Panc1 (cell line): ENCODE measurements at regions not wholly inside any gene's neighbourhood (a gene's known extent, or its start where the extent isn't known, plus 50 kb on each side); places are given as distances from the start of the nearest gene placed in this dataset.

Source experiments
- ATAC-seq: fragments of 200-7000 bp; cut with Tn5 transposase; 2 replicates; pipeline ENCODE4 v1.9.1; 2020; ENCODE audit warnings: mild to moderate bottlenecking, moderate library complexity
- BruUV-seq: library from RNA; stranded (reverse); fragments of 400-500 nt; replicated peaks from 2 replicates; lab custom pipeline; 2021; lab: Mats Ljungman, UMichigan
- CTCF ChIA-PET: fragments of 300-600 bp; sonication (Branson Sonifier 250); formaldehyde crosslinking; loops from one replicate; lab custom pipeline; 2022; ENCODE audit warnings: antibody characterized with exemption; lab: Charles Lee
- POLR2A ChIA-PET: fragments of 300-600 bp; sonication (Branson Sonifier 250); formaldehyde crosslinking; loops from one replicate; lab custom pipeline; 2022; ENCODE audit warnings: antibody characterized with exemption; lab: Charles Lee
- DNase-seq: peaks from one replicate; pipeline ENCODE4 v3.0.0-alpha.2; 2010; ENCODE audit warnings: low read depth, low spot score
- H3K27ac ChIP-seq: 2 replicates; pipeline ENCODE4 v1.5.1; 2011; ENCODE audit warnings: mild to moderate bottlenecking, low read length, inconsistent platforms
- H3K27me3 ChIP-seq: fragments of 200-500 bp; sonication (Bioruptor generic); 2 replicates; pipeline ENCODE4 v1.6.0; 2014; ENCODE audit warnings: low read length, inconsistent platforms; ENCODE audit not compliant: control insufficient read depth, insufficient read depth
- H3K36me3 ChIP-seq: fragments of 200-500 bp; sonication (Bioruptor generic); 2 replicates; pipeline ENCODE4 v1.5.1; 2014; ENCODE audit warnings: inconsistent platforms, mild to moderate bottlenecking, low read length, moderate library complexity; ENCODE audit not compliant: control insufficient read depth, insufficient read depth
- H3K4me1 ChIP-seq: 2 replicates; pipeline ENCODE4 v1.5.1; 2011; ENCODE audit warnings: inconsistent platforms, mild to moderate bottlenecking, low read length, moderate library complexity; ENCODE audit not compliant: control insufficient read depth, insufficient read depth
- H3K4me3 ChIP-seq, 2 experiments: 2 replicates each; pipeline ENCODE4 v1.5.1; 2011 to 2012; ENCODE audit warnings: low read depth in 2 of 2, low read length in 2 of 2, mild to moderate bottlenecking in 2 of 2, inconsistent platforms in 1 of 2, moderate library complexity in 1 of 2
- H3K9me3 ChIP-seq: fragments of 200-500 bp; sonication (Bioruptor generic); 2 replicates; pipeline ENCODE4 v1.5.1; 2014; ENCODE audit warnings: low read depth, mild to moderate bottlenecking, inconsistent platforms, low read length, moderate library complexity; ENCODE audit not compliant: control insufficient read depth, insufficient read depth
- CTCF ChIP-seq: fragments of 450-650 bp; IDR thresholded peaks from 2 replicates; pipeline ENCODE4 v1.5.1; 2017; ENCODE audit warnings: mild to moderate bottlenecking
- POLR2AphosphoS5 ChIP-seq: IDR thresholded peaks from 2 replicates; pipeline ENCODE4 v1.6.1; 2012; ENCODE audit warnings: mild to moderate bottlenecking, low read depth, low read length, moderate library complexity
- REST ChIP-seq, 2 experiments: IDR thresholded peaks; 2 replicates each; pipeline ENCODE4 v1.6.1; 2011 to 2012; ENCODE audit warnings: low read depth in 2 of 2, control low read depth in 1 of 2, low read length in 1 of 2, mild to moderate bottlenecking in 1 of 2, moderate library complexity in 1 of 2; ENCODE audit not compliant: insufficient read depth in 1 of 2
- SIN3A ChIP-seq: IDR thresholded peaks from 2 replicates; pipeline ENCODE4 v1.6.1; 2012; ENCODE audit warnings: low read depth, mild to moderate bottlenecking, low read length, moderate library complexity, borderline replicate concordance; ENCODE audit not compliant: insufficient read depth
- TCF7L2 ChIP-seq: IDR thresholded peaks from 2 replicates; pipeline ENCODE4 v1.6.1; 2011; ENCODE audit warnings: mild to moderate bottlenecking, low read depth, low read length, inconsistent platforms
- in situ Hi-C: cut with HindIII; loops from 2 replicates; pipeline ENCODE4 v1.10.0; 2016; ENCODE audit warnings: low sequenced_read_pairs, low pct_unique_long_range_greater_than_20kb
- intact Hi-C: fragments of 100-400 bp; cut with micrococcal nuclease; formaldehyde crosslinking; loops from one replicate; pipeline ENCODE4 v1.10.0; 2022; ENCODE audit not compliant: unreplicated experiment

GRCh38 chr1:194816859-194817258 is 1630.4 kb upstream of the B3GALT2 start:
- no TSS peak for BruUV-seq
- ChIA-PET POLR2A (no interaction called here), CTCF (no interaction called here)
- Histone ChIP-seq H3K27ac (no peak overlapping the region), H3K4me1 (no peaks in the 10 kb centered on the region), H3K36me3 (no peaks in the 10 kb centered on the region), H3K27me3 (no peaks in the 10 kb centered on the region), H3K9me3 (no peaks in the 10 kb centered on the region), H3K4me3 (no peak overlapping the region)
- intact Hi-C loops = no loop called here
- in situ Hi-C loops = no loop called here
- no peak for ATAC-seq
- no peak for DNase-seq
- no peak for TF ChIP-seq REST (IDR thresholded peaks at IDR 0.05; ENCODE audit: insufficient read depth in 1 of 2, low read depth in 2 of 2, low read length in 1 of 2)

GRCh38 chr1:194813096-194813495 is 1626.7 kb upstream of the B3GALT2 start:
- in situ Hi-C loops = no loop called here
- Histone ChIP-seq H3K27ac (no peak overlapping the region), H3K4me3 (no peak overlapping the region), H3K27me3 (no peaks in the 10 kb centered on the region), H3K4me1 (no peaks in the 10 kb centered on the region), H3K36me3 (no peaks in the 10 kb centered on the region), H3K9me3 (no peaks in the 10 kb centered on the region)
- no peak for TF ChIP-seq POLR2AphosphoS5
- TF ChIP-seq REST (IDR thresholded peaks at IDR 0.05; ENCODE audit: insufficient read depth in 1 of 2, low read depth in 2 of 2, low read length in 1 of 2) = no peak
- TF ChIP-seq TCF7L2 = no peak
- TF ChIP-seq CTCF = no peak
- no peak for TF ChIP-seq SIN3A
- ATAC-seq (no peak), DNase-seq (no peak)
- CTCF ChIA-PET = no interaction called here
- intact Hi-C loops = no loop called here
- no TSS peak for BruUV-seq
- POLR2A ChIA-PET = no interaction called here
